ENCODE measurements at regions not wholly inside any gene's neighbourhood (a gene's known extent, or its start where the extent isn't known, plus 50 kb on each side); places are given as distances from the start of the nearest gene placed in this dataset.

GRCh38 chr11:95695181-95695580 is 94.4 kb downstream of the FAM76B start:
- in situ Hi-C loops (cut with HindIII; ENCODE audit: low pct_unique_long_range_greater_than_20kb, low sequenced_read_pairs), result no loop called here
- DNase-seq (ENCODE audit: low read depth), result no peak

GRCh38 chr11:95693298-95693697 is 96.3 kb downstream of the FAM76B start:
- DNase-seq (ENCODE audit: low read depth), result no peak
- in situ Hi-C loops (cut with HindIII; ENCODE audit: low pct_unique_long_range_greater_than_20kb, low sequenced_read_pairs), result no loop called here

GRCh38 chr11:95692526-95693260 is 96.9 kb downstream of the FAM76B start:
- no peak for DNase-seq (ENCODE audit: low read depth)
- in situ Hi-C loops (cut with HindIII; ENCODE audit: low pct_unique_long_range_greater_than_20kb, low sequenced_read_pairs), result no loop called here

- in situ Hi-C loops (cut with HindIII; ENCODE audit: low pct_unique_long_range_greater_than_20kb, low sequenced_read_pairs), result no loop called here
- DNase-seq (ENCODE audit: low read depth), result no peak
These were observed 99.5 kb downstream of the FAM76B start for GRCh38 chr11:95690100-95690499.

GRCh38 chr11:95688501-95689222 is 100.9 kb downstream of the FAM76B start:
- in situ Hi-C loops (cut with HindIII; ENCODE audit: low pct_unique_long_range_greater_than_20kb, low sequenced_read_pairs), result no loop called here
- no peak for DNase-seq (ENCODE audit: low read depth)

GRCh38 chr11:95688015-95688414 is 101.6 kb downstream of the FAM76B start:
- no peak for DNase-seq (ENCODE audit: low read depth)
- in situ Hi-C loops (cut with HindIII; ENCODE audit: low pct_unique_long_range_greater_than_20kb, low sequenced_read_pairs), result no loop called here

- no peak for DNase-seq (ENCODE audit: low read depth)
- in situ Hi-C loops (cut with HindIII; ENCODE audit: low pct_unique_long_range_greater_than_20kb, low sequenced_read_pairs), result no loop called here
These were observed 103.3 kb downstream of the FAM76B start for GRCh38 chr11:95686265-95686664.

GRCh38 chr11:95684701-95685100 is 104.9 kb downstream of the FAM76B start:
- in situ Hi-C loops (cut with HindIII; ENCODE audit: low pct_unique_long_range_greater_than_20kb, low sequenced_read_pairs), result no loop called here
- DNase-seq (ENCODE audit: low read depth), result no peak

- DNase-seq (ENCODE audit: low read depth), result no peak
- in situ Hi-C loops (cut with HindIII; ENCODE audit: low pct_unique_long_range_greater_than_20kb, low sequenced_read_pairs), result no loop called here
These were observed 105.4 kb downstream of the FAM76B start for GRCh38 chr11:95684170-95684569.

GRCh38 chr11:95682552-95682951 is 107.0 kb downstream of the FAM76B start:
- in situ Hi-C loops (cut with HindIII; ENCODE audit: low pct_unique_long_range_greater_than_20kb, low sequenced_read_pairs), result no loop called here
- no peak for DNase-seq (ENCODE audit: low read depth)

GRCh38 chr11:95680169-95680929 is 109.2 kb downstream of the FAM76B start:
- no peak for DNase-seq (ENCODE audit: low read depth)
- in situ Hi-C loops (cut with HindIII; ENCODE audit: low pct_unique_long_range_greater_than_20kb, low sequenced_read_pairs), result no loop called here

- in situ Hi-C loops (cut with HindIII; ENCODE audit: low pct_unique_long_range_greater_than_20kb, low sequenced_read_pairs), result no loop called here
- no peak for DNase-seq (ENCODE audit: low read depth)
These were observed 110.6 kb downstream of the FAM76B start for GRCh38 chr11:95678988-95679387.

GRCh38 chr11:95676308-95676707 is 113.3 kb downstream of the FAM76B start:
- no peak for DNase-seq (ENCODE audit: low read depth)
- in situ Hi-C loops (cut with HindIII; ENCODE audit: low pct_unique_long_range_greater_than_20kb, low sequenced_read_pairs), result no loop called here

- in situ Hi-C loops (cut with HindIII; ENCODE audit: low pct_unique_long_range_greater_than_20kb, low sequenced_read_pairs), result no loop called here
- DNase-seq (ENCODE audit: low read depth), result no peak
These were observed 114.0 kb downstream of the FAM76B start for GRCh38 chr11:95675585-95675984.

GRCh38 chr11:95674657-95675358 is 114.8 kb downstream of the FAM76B start:
- no peak for DNase-seq (ENCODE audit: low read depth)
- in situ Hi-C loops (cut with HindIII; ENCODE audit: low pct_unique_long_range_greater_than_20kb, low sequenced_read_pairs), result no loop called here

GRCh38 chr11:95671768-95672167 is 117.8 kb downstream of the FAM76B start:
- no peak for DNase-seq (ENCODE audit: low read depth)
- in situ Hi-C loops (cut with HindIII; ENCODE audit: low pct_unique_long_range_greater_than_20kb, low sequenced_read_pairs), result no loop called here

GRCh38 chr11:95668131-95668530 is 121.5 kb downstream of the FAM76B start:
- in situ Hi-C loops (cut with HindIII; ENCODE audit: low pct_unique_long_range_greater_than_20kb, low sequenced_read_pairs), result no loop called here
- DNase-seq (ENCODE audit: low read depth), result no peak

- no peak for DNase-seq (ENCODE audit: low read depth)
- in situ Hi-C loops (cut with HindIII; ENCODE audit: low pct_unique_long_range_greater_than_20kb, low sequenced_read_pairs), result no loop called here
These were observed 128.4 kb downstream of the FAM76B start for GRCh38 chr11:95661162-95661561.

- DNase-seq (ENCODE audit: low read depth), result no peak
These were observed 129.5 kb downstream of the FAM76B start for GRCh38 chr11:95660038-95660437.

More at GRCh38 chr11:95660038-95660437, 129.5 kb downstream of the FAM76B start:
- in situ Hi-C loops (cut with HindIII; ENCODE audit: low pct_unique_long_range_greater_than_20kb, low sequenced_read_pairs), result no loop called here

Data from Caki2 (cell line).